IMR-90 (cell line): ENCODE measurements at regions not wholly inside any gene's neighbourhood (a gene's known extent, or its start where the extent isn't known, plus 50 kb on each side); places are given as distances from the start of the nearest gene placed in this dataset.

Source experiments
- ATAC-seq: fragments of 200-7000 bp; cut with Tn5 transposase; 2 replicates; pipeline ENCODE4 v1.9.1; 2020; ENCODE audit warnings: low read depth, mild to moderate bottlenecking, moderate library complexity
- BruUV-seq: library from RNA; stranded (reverse); fragments of 400-500 nt; replicated peaks from 2 replicates; lab custom pipeline; 2021; lab: Mats Ljungman, UMichigan
- CTCF ChIA-PET: fragments of 300-600 bp; formaldehyde crosslinking; extraction: SDS; loops from one replicate; lab custom pipeline; 2021; ENCODE audit warnings: antibody characterized with exemption; lab: Yijun Ruan, JAX
- POLR2A ChIA-PET: fragments of 300-600 bp; sonication (Branson Sonifier 250); formaldehyde crosslinking; loops from one replicate; lab custom pipeline; 2022; ENCODE audit warnings: antibody characterized with exemption; ENCODE audit not compliant: unreplicated experiment; lab: Charles Lee
- DNase-seq: peaks from one replicate; pipeline ENCODE4 v3.0.0; 2013
- H2AFZ ChIP-seq: replicated peaks from 2 replicates; pipeline ENCODE3; 2013; ENCODE audit warnings: low read length, mild to moderate bottlenecking; ENCODE audit not compliant: poor library complexity
- H2AK5ac ChIP-seq: 2 replicates; pipeline ENCODE4 v1.6.1; 2013; ENCODE audit warnings: low read depth, low read length, inconsistent platforms
- H2AK9ac ChIP-seq: replicated peaks from 2 replicates; pipeline ENCODE3; 2013; ENCODE audit warnings: mild to moderate bottlenecking, low read depth, low read length, moderate library complexity; ENCODE audit not compliant: poor library complexity
- H2BK120ac ChIP-seq: 2 replicates; pipeline ENCODE4 v1.6.1; 2013; ENCODE audit warnings: low read depth, low read length, inconsistent platforms
- H2BK15ac ChIP-seq: 3 replicates; pipeline ENCODE4 v1.6.1; 2013; ENCODE audit warnings: low read depth, low read length, inconsistent platforms
- H2BK20ac ChIP-seq: 2 replicates; pipeline ENCODE4 v1.6.1; 2013; ENCODE audit warnings: low read depth, mild to moderate bottlenecking, inconsistent platforms, low read length, moderate library complexity
- H2BK5ac ChIP-seq: 2 replicates; pipeline ENCODE4 v1.6.1; 2013; ENCODE audit warnings: mild to moderate bottlenecking, low read depth, low read length, inconsistent platforms; ENCODE audit not compliant: poor library complexity, severe bottlenecking
- H3K14ac ChIP-seq: replicated peaks from 2 replicates; pipeline ENCODE4 v1.6.1; 2013; ENCODE audit warnings: low read depth, low read length, inconsistent platforms
- H3K18ac ChIP-seq: 2 replicates; pipeline ENCODE4 v1.6.1; 2013; ENCODE audit warnings: low read depth, low read length, control low read depth
- H3K23ac ChIP-seq: 2 replicates; pipeline ENCODE4 v1.6.1; 2013; ENCODE audit warnings: low read depth, low read length, inconsistent platforms
- H3K27ac ChIP-seq: 2 replicates; pipeline ENCODE4 v1.5.1; 2013; ENCODE audit warnings: mild to moderate bottlenecking, control low read depth, low read length; ENCODE audit not compliant: insufficient read depth
- H3K27me3 ChIP-seq: 2 replicates; pipeline ENCODE4 v1.6.1; 2013; ENCODE audit warnings: low read length; ENCODE audit not compliant: control insufficient read depth, insufficient read depth
- H3K36me3 ChIP-seq: 2 replicates; pipeline ENCODE4 v1.6.1; 2013; ENCODE audit warnings: low read length, mixed read lengths; ENCODE audit not compliant: control insufficient read depth, insufficient read depth
- H3K4ac ChIP-seq: 2 replicates; pipeline ENCODE4 v1.6.1; 2013; ENCODE audit warnings: low read depth, low read length, inconsistent platforms
- H3K4me1 ChIP-seq: 2 replicates; pipeline ENCODE4 v1.6.1; 2013; ENCODE audit warnings: low read length, mixed read lengths; ENCODE audit not compliant: control insufficient read depth, insufficient read depth
- H3K4me2 ChIP-seq: 2 replicates; pipeline ENCODE4 v1.6.1; 2013; ENCODE audit warnings: low read depth, mild to moderate bottlenecking, control low read depth, low read length, moderate library complexity
- H3K4me3 ChIP-seq: 2 replicates; pipeline ENCODE4 v1.5.1; 2013; ENCODE audit warnings: low read depth, mild to moderate bottlenecking, control low read depth, low read length, moderate library complexity; ENCODE audit not compliant: insufficient read depth
- H3K56ac ChIP-seq: 2 replicates; pipeline ENCODE4 v1.6.1; 2013; ENCODE audit warnings: low read length, inconsistent platforms; ENCODE audit not compliant: insufficient read depth; ENCODE audit errors: extremely low read depth
- H3K79me1 ChIP-seq, 2 experiments: 2 replicates each; pipeline ENCODE4 v1.6.1; 2013; ENCODE audit warnings: low read length in 2 of 2, inconsistent platforms in 1 of 2, low read depth in 1 of 2
- H3K9ac ChIP-seq: 2 replicates; pipeline ENCODE4 v1.6.1; 2013; ENCODE audit warnings: low read depth, low read length, control low read depth
- H3K9me1 ChIP-seq: 2 replicates; pipeline ENCODE4 v1.6.1; 2013; ENCODE audit warnings: low read length, inconsistent platforms; ENCODE audit not compliant: insufficient read depth
- H3K9me3 ChIP-seq: 2 replicates; pipeline ENCODE4 v1.6.1; 2013; ENCODE audit warnings: low read length; ENCODE audit not compliant: control insufficient read depth, insufficient read depth
- H4K20me1 ChIP-seq: 2 replicates; pipeline ENCODE4 v1.6.1; 2013; ENCODE audit warnings: low read length, inconsistent platforms; ENCODE audit not compliant: insufficient read depth
- H4K5ac ChIP-seq: 2 replicates; pipeline ENCODE4 v1.6.1; 2013; ENCODE audit warnings: mild to moderate bottlenecking, low read depth, low read length, control low read depth
- H4K8ac ChIP-seq, 2 experiments: 2 replicates each; pipeline ENCODE4 v1.6.1; 2013; ENCODE audit warnings: low read depth in 2 of 2, low read length in 2 of 2, control low read depth in 1 of 2, inconsistent platforms in 1 of 2
- H4K91ac ChIP-seq: 2 replicates; pipeline ENCODE4 v1.6.1; 2013; ENCODE audit warnings: low read depth, low read length, inconsistent platforms; ENCODE audit not compliant: insufficient read depth
- CHD1 ChIP-seq: IDR thresholded peaks from 2 replicates; pipeline ENCODE4 v1.6.1; 2012; ENCODE audit warnings: low read depth, low read length, improper control_type of control experiment
- FOS ChIP-seq: fragments of 150-350 bp; IDR thresholded peaks from 2 replicates; pipeline ENCODE4 v1.6.1; 2016; ENCODE audit warnings: low read depth, low read length
- MAFK ChIP-seq: IDR thresholded peaks from 2 replicates; pipeline ENCODE4 v1.6.1; 2012; ENCODE audit warnings: low read depth, low read length, improper control_type of control experiment
- RAD21 ChIP-seq: IDR thresholded peaks from 2 replicates; pipeline ENCODE4 v1.6.1; 2012; ENCODE audit warnings: low read length, improper control_type of control experiment
- SMC3 ChIP-seq: fragments of 150-350 bp; IDR thresholded peaks from 2 replicates; pipeline ENCODE4 v1.6.1; 2016; ENCODE audit warnings: low read depth, mild to moderate bottlenecking, antibody characterized with exemption, low read length, moderate library complexity
- WGBS, 2 experiments: methylation state at CpG; one replicate each; pipeline versions ENCODE4 v1.1.5 to v1.1.7; 2013; ENCODE audit warnings: missing lambda C conversion rate in 2 of 2; ENCODE audit not compliant: insufficient read length in 1 of 2; ENCODE audit errors: extremely low coverage in 2 of 2; 5-methylcytosine and 5-hydroxymethylcytosine counted together
- dilution Hi-C: fragments of 300-500 bp; cut with HindIII; formaldehyde crosslinking; loops from one replicate; pipeline ENCODE4 v1.14.3; 2018; ENCODE audit warnings: low sequenced_read_pairs; ENCODE audit not compliant: unreplicated experiment
- in situ Hi-C: fragments of 300-500 bp; cut with MboI; formaldehyde crosslinking; loops from 3 replicates; pipeline ENCODE4 v1.14.3; 2019; ENCODE audit warnings: low sequenced_read_pairs, inconsistent platforms, mixed read lengths
- intact Hi-C: fragments of 100-400 bp; cut with micrococcal nuclease; formaldehyde crosslinking; loops from 2 replicates; pipeline ENCODE4 v1.10.0; 2022

DNA sequence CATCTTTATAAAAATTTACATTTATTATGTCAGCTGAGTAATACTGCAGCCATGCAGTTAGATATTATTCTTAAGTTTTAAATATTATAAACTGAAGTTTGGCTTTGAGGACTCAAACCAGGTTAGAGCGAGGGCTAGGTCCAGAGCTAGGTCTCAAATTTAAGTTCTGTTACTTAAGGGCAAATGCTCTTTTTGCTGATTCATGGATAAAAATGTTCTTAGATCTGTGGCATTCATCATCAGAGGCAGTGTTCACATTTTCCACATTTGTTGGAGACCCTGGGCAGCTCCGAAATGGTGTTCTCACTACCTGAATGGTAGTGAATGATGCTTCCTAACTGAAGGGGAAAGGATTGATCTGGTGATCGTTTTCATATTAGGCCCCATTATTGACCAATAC is 121.4 kb upstream of the MB21D2 start:
- Histone ChIP-seq H3K4ac (no peak overlapping the region), H4K8ac (no peak overlapping the region), H3K18ac (no peak overlapping the region), H3K9me1 (no peaks in the 10 kb centered on the region), H3K23ac (no peak overlapping the region), H3K4me2 (no peak overlapping the region), H2AK9ac (no peak overlapping the region), H4K91ac (no peak overlapping the region), H3K56ac (no peak overlapping the region), H2AK5ac (no peak overlapping the region), H4K5ac (no peak overlapping the region), H3K14ac (no peak overlapping the region), H3K4me1 (no peaks in the 10 kb centered on the region), H3K9me3 (no peaks in the 10 kb centered on the region), H3K27ac (no peak overlapping the region), H2AFZ (no peak overlapping the region), H3K79me1 (no peaks in the 10 kb centered on the region), H2BK5ac (no peak overlapping the region), H2BK120ac (no peak overlapping the region), H3K9ac (no peak overlapping the region), H3K4me3 (no peak overlapping the region), H3K27me3 (no peaks in the 10 kb centered on the region; the same call in 1 of the 2 replicates), H3K36me3 (no peaks in the 10 kb centered on the region), H4K20me1 (no peaks in the 10 kb centered on the region), H2BK20ac (no peak overlapping the region), H2BK15ac (no peak overlapping the region)
- 83% methylated on average over 1 of the region's 3 CpGs; no CpG with 5 or more reads in 1 of the 2 experiments for WGBS, 2 experiments
- dilution Hi-C loops (no loop called here), in situ Hi-C loops (loop anchor here (25.0 kb wide), 1 partner anchor 477 kb away; no protein-coding TSS in a partner anchor), intact Hi-C loops (no loop called here)
- DNase-seq (no peak), ATAC-seq (no peak)
- BruUV-seq = no TSS peak
- ChIA-PET POLR2A (no interaction called here), CTCF (interaction anchor here (1.0 to 3.9 kb wide), 4 partner anchors 123 to 226 kb away, joined by 3 to 27 read pairs (median 6); partner anchors contain the start of gene MB21D2)
- no peak for TF ChIP-seq SMC3
- TF ChIP-seq RAD21 = no peak
- TF ChIP-seq FOS = no peak
- TF ChIP-seq CHD1 = no peak
- TF ChIP-seq MAFK = peak; percentile 69
